H1 (cell line): ENCODE measurements at regions not wholly inside any gene's neighbourhood (a gene's known extent, or its start where the extent isn't known, plus 50 kb on each side); places are given as distances from the start of the nearest gene placed in this dataset.
A peak's percentile ranks its signal among the peaks of the same experiment; 100 is the strongest.

ENCODE experiments used
- CTCF ChIA-PET: fragments of 300-600 bp; sonication (Branson Sonifier 250); formaldehyde crosslinking; loops from one replicate; lab custom pipeline; 2021; ENCODE audit not compliant: partially characterized antibody; lab: Charles Lee
- POLR2A ChIA-PET: fragments of 300-600 bp; sonication (Branson Sonifier 250); formaldehyde crosslinking; loops from one replicate; lab custom pipeline; 2021; ENCODE audit warnings: inconsistent platforms; ENCODE audit not compliant: partially characterized antibody; lab: Charles Lee
- DNase-seq, 2 experiments: peaks; one replicate each; pipeline versions ENCODE4 v3.0.0 to v3.0.0-alpha.2; 2010 to 2022; ENCODE audit warnings: low spot score in 2 of 2, low read depth in 1 of 2, mixed read lengths in 1 of 2
- FAIRE-seq: peaks from 2 replicates; lab custom pipeline; 2011; peaks lifted over from hg19 to GRCh38; lab: Jason Lieb, UNC
- H2AFZ ChIP-seq: 2 replicates; pipeline ENCODE4 v1.8.1; 2012; ENCODE audit warnings: low read length, inconsistent platforms
- H2AK5ac ChIP-seq: 2 replicates; pipeline ENCODE4 v1.6.1; 2013; ENCODE audit warnings: low read depth, low read length
- H2BK120ac ChIP-seq: replicated peaks from 2 replicates; pipeline ENCODE3; 2013; ENCODE audit warnings: low read depth, low read length, inconsistent platforms
- H2BK12ac ChIP-seq: 2 replicates; pipeline ENCODE4 v1.6.1; 2013; ENCODE audit warnings: low read depth, low read length
- H2BK15ac ChIP-seq: 2 replicates; pipeline ENCODE4 v1.6.1; 2013; ENCODE audit warnings: low read length
- H2BK20ac ChIP-seq: 2 replicates; pipeline ENCODE4 v1.6.1; 2013; ENCODE audit warnings: low read length
- H2BK5ac ChIP-seq: 2 replicates; pipeline ENCODE4 v1.6.1; 2013; ENCODE audit warnings: low read depth, low read length
- H3K14ac ChIP-seq: 2 replicates; pipeline ENCODE4 v1.6.1; 2013; ENCODE audit warnings: inconsistent platforms; ENCODE audit not compliant: insufficient read length
- H3K18ac ChIP-seq: 2 replicates; pipeline ENCODE4 v1.6.1; 2013; ENCODE audit warnings: low read length; ENCODE audit errors: extremely low read depth
- H3K23ac ChIP-seq: 2 replicates; pipeline ENCODE4 v1.6.1; 2013; ENCODE audit warnings: inconsistent platforms; ENCODE audit not compliant: insufficient read length
- H3K23me2 ChIP-seq: 2 replicates; pipeline ENCODE4 v1.6.1; 2013; ENCODE audit warnings: low read depth, low read length
- H3K27ac ChIP-seq: 2 replicates; pipeline ENCODE4 v1.6.1; 2011; ENCODE audit warnings: low read depth, low read length, inconsistent platforms
- H3K27me3 ChIP-seq, 4 experiments: replicated peaks in 1 of 4; 1 replicate in 1 of 4; 2 replicates in 3 of 4; pipeline versions ENCODE4 v1.6.1 to v1.8.1; 2011 to 2013; ENCODE audit warnings: low read length in 3 of 4, mild to moderate bottlenecking in 3 of 4, inconsistent platforms in 2 of 4, mixed read lengths in 2 of 4, moderate library complexity in 1 of 4; ENCODE audit not compliant: control insufficient read depth in 3 of 4, insufficient read depth in 3 of 4; ENCODE audit errors: extremely low read depth in 1 of 4
- H3K36me3 ChIP-seq, 4 experiments: 2 replicates each; pipeline versions ENCODE4 v1.6.1 to v1.8.1; 2011 to 2013; ENCODE audit warnings: mild to moderate bottlenecking in 4 of 4, low read length in 3 of 4, moderate library complexity in 2 of 4, control low read depth in 1 of 4, inconsistent platforms in 1 of 4; ENCODE audit not compliant: insufficient read depth in 4 of 4, control insufficient read depth in 2 of 4
- H3K4ac ChIP-seq: replicated peaks from 2 replicates; pipeline ENCODE3; 2013; ENCODE audit warnings: low read length, low read depth, mixed read lengths, inconsistent platforms; ENCODE audit not compliant: insufficient read length
- H3K4me1 ChIP-seq, 4 experiments: replicated peaks in 1 of 4; 1 replicate in 1 of 4; 2 replicates in 3 of 4; pipeline versions ENCODE4 v1.6.1 to v1.8.1; 2011 to 2013; ENCODE audit warnings: low read length in 3 of 4, inconsistent platforms in 2 of 4, mixed read lengths in 1 of 4; ENCODE audit not compliant: insufficient read depth in 4 of 4, control insufficient read depth in 3 of 4
- H3K4me2 ChIP-seq, 2 experiments: 2 replicates each; pipeline versions ENCODE4 v1.6.1 to v1.8.1; 2011 to 2013; ENCODE audit warnings: low read depth in 2 of 2, low read length in 2 of 2, control low read depth in 1 of 2, inconsistent platforms in 1 of 2, mild to moderate bottlenecking in 1 of 2; ENCODE audit not compliant: insufficient read depth in 1 of 2
- H3K4me3 ChIP-seq, 4 experiments: fragments of 200-600, 300-600 bp in 1 of 4; sonication (generic), shearing (Covaris generic), sonication (Bioruptor Twin) in 1 of 4; 2 replicates each; pipeline versions ENCODE4 v1.5.1 to v1.8.1; 2011 to 2016; ENCODE audit warnings: low read length in 4 of 4, low read depth in 3 of 4, control low read depth in 2 of 4, inconsistent platforms in 2 of 4, mild to moderate bottlenecking in 2 of 4, mixed read lengths in 1 of 4, moderate library complexity in 1 of 4; ENCODE audit not compliant: insufficient read depth in 2 of 4; ENCODE audit errors: extremely low read depth in 1 of 4
- H3K56ac ChIP-seq: replicated peaks from 2 replicates; pipeline ENCODE3; 2013; ENCODE audit warnings: low read depth, mild to moderate bottlenecking, mixed read lengths, low read length, inconsistent platforms; ENCODE audit not compliant: insufficient read length
- H3K79me1 ChIP-seq: 2 replicates; pipeline ENCODE4 v1.6.1; 2013; ENCODE audit warnings: low read depth, low read length, control low read depth
- H3K79me2 ChIP-seq, 2 experiments: 2 replicates each; pipeline versions ENCODE4 v1.6.1 to v1.8.1; 2012 to 2013; ENCODE audit warnings: low read length in 2 of 2, mild to moderate bottlenecking in 2 of 2, inconsistent platforms in 1 of 2; ENCODE audit not compliant: insufficient read depth in 2 of 2, control insufficient read depth in 1 of 2
- H3K9ac ChIP-seq, 4 experiments: replicated peaks in 1 of 4; 1 replicate in 1 of 4; 2 replicates in 3 of 4; pipeline versions ENCODE4 v1.6.1 to v1.8.1; 2011 to 2013; ENCODE audit warnings: low read depth in 3 of 4, low read length in 3 of 4, control low read depth in 2 of 4, mild to moderate bottlenecking in 2 of 4, moderate library complexity in 2 of 4, inconsistent platforms in 1 of 4; ENCODE audit errors: extremely low read depth in 1 of 4
- H3K9me3 ChIP-seq, 2 experiments: 2 replicates each; pipeline versions ENCODE4 v1.6.1 to v1.8.1; 2012 to 2013; ENCODE audit warnings: mild to moderate bottlenecking in 2 of 2, moderate library complexity in 2 of 2, control low read depth in 1 of 2, inconsistent platforms in 1 of 2, low read depth in 1 of 2, low read length in 1 of 2, mixed read lengths in 1 of 2; ENCODE audit not compliant: insufficient read depth in 2 of 2
- H4K20me1 ChIP-seq, 2 experiments: replicated peaks in 1 of 2; 2 replicates each; pipeline versions ENCODE3 to v1.8.1; 2011 to 2013; ENCODE audit warnings: inconsistent platforms in 2 of 2, low read length in 2 of 2, mild to moderate bottlenecking in 1 of 2; ENCODE audit not compliant: insufficient read depth in 2 of 2, control insufficient read depth in 1 of 2
- H4K5ac ChIP-seq: 2 replicates; pipeline ENCODE4 v1.6.1; 2013; ENCODE audit warnings: low read length, low read depth, mixed read lengths, inconsistent platforms; ENCODE audit not compliant: insufficient read length
- H4K8ac ChIP-seq: 2 replicates; pipeline ENCODE4 v1.8.0; 2013; ENCODE audit warnings: mild to moderate bottlenecking, moderate library complexity, low read length, inconsistent platforms; ENCODE audit not compliant: insufficient read depth; ENCODE audit errors: extremely low read depth
- H4K91ac ChIP-seq: replicated peaks from 2 replicates; pipeline ENCODE3; 2013; ENCODE audit warnings: low read length, mixed read lengths, inconsistent platforms; ENCODE audit not compliant: insufficient read length
- CHD2 ChIP-seq: IDR thresholded peaks from 2 replicates; pipeline ENCODE4 v1.6.1; 2012; ENCODE audit warnings: low read length, improper control_type of control experiment
- RAD21 ChIP-seq, 2 experiments: IDR thresholded peaks in 1 of 2; conservative IDR thresholded peaks in 1 of 2; 2 replicates each; pipeline ENCODE4 v1.6.1; 2011; ENCODE audit warnings: low read depth in 2 of 2, low read length in 2 of 2, improper control_type of control experiment in 1 of 2, inconsistent platforms in 1 of 2, mild to moderate bottlenecking in 1 of 2, moderate library complexity in 1 of 2
- RFX5 ChIP-seq: IDR thresholded peaks from 2 replicates; pipeline ENCODE4 v1.6.1; 2011; ENCODE audit warnings: low read depth, low read length, improper control_type of control experiment, borderline replicate concordance
- WGBS, 2 experiments: shearing (Covaris generic) in 1 of 2; methylation state at CpG; one replicate each; pipeline versions ENCODE4 v1.1.6 to v1.1.7; 2013 to 2015; ENCODE audit warnings: low lambda C conversion rate in 2 of 2, mixed read lengths in 2 of 2, inconsistent platforms in 1 of 2, low coverage in 1 of 2, missing lambda C conversion rate in 1 of 2; ENCODE audit not compliant: insufficient replicate concordance in 2 of 2, insufficient coverage in 1 of 2, insufficient read length in 1 of 2; ENCODE audit errors: extremely low coverage in 1 of 2, missing lambda C conversion rate in 1 of 2; 5-methylcytosine and 5-hydroxymethylcytosine counted together
- TF ChIP-seq, protein P1 (sequence below), 3 experiments: IDR thresholded peaks; 1 replicate in 2 of 3; 2 replicates in 1 of 3; pipeline versions ENCODE4 v1.5.1 to v1.6.1; 2011; ENCODE audit warnings: low read length in 3 of 3, mild to moderate bottlenecking in 3 of 3, inconsistent platforms in 2 of 3, low read depth in 1 of 3, moderate library complexity in 1 of 3; ENCODE audit not compliant: insufficient read depth in 1 of 3; ENCODE audit errors: control extremely low read depth in 1 of 3

DNA sequence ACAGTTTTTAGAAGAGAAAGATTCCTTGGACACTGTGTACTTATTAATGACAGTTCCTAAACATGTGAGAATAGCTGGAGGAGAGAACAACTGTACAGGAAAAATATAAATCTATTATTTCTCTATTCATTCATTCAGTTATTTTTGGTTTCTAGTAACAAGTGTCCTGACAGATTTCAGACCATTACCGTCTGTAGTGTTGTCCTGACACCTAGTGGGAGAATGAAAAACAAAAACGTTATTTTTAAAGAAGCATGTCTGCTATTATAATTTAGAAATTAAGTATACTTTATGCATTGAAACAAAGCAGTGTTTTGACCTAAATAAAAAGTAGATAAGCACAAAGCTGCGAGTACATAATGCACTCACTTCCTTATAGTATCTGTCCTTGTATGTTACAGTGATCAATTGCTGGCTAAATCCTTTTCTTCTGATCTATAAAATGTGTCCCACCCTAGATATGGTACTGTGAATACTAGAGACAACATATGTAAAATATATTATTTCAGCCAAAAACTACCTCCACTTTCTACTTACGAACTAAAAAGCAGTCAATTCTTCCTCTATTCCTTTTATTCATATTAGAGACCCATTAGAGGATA, 575.6 kb downstream of the ARL4A start:
- Histone ChIP-seq H3K23ac (no peak overlapping the region), H2BK20ac (no peak overlapping the region), H3K4me2 (no peak overlapping the region), H4K5ac (no peak overlapping the region), H4K20me1 (no peaks in the 10 kb centered on the region), H3K27me3 (no peaks in the 10 kb centered on the region), H3K4me3 (no peak overlapping the region), H3K36me3 (no peaks in the 10 kb centered on the region)
- FAIRE-seq (no peak), DNase-seq (no peak)
- TF ChIP-seq, protein P1, sequence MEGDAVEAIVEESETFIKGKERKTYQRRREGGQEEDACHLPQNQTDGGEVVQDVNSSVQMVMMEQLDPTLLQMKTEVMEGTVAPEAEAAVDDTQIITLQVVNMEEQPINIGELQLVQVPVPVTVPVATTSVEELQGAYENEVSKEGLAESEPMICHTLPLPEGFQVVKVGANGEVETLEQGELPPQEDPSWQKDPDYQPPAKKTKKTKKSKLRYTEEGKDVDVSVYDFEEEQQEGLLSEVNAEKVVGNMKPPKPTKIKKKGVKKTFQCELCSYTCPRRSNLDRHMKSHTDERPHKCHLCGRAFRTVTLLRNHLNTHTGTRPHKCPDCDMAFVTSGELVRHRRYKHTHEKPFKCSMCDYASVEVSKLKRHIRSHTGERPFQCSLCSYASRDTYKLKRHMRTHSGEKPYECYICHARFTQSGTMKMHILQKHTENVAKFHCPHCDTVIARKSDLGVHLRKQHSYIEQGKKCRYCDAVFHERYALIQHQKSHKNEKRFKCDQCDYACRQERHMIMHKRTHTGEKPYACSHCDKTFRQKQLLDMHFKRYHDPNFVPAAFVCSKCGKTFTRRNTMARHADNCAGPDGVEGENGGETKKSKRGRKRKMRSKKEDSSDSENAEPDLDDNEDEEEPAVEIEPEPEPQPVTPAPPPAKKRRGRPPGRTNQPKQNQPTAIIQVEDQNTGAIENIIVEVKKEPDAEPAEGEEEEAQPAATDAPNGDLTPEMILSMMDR (IDR thresholded peaks at IDR 0.05; ENCODE audit: control extremely low read depth in 1 of 3, insufficient read depth in 1 of 3, low read depth in 1 of 3, low read length in 3 of 3): peak in 2 of 3 experiments; percentile 14 to 39; a peak in 2 of 4 replicates
- TF ChIP-seq CHD2 (no peak), RAD21 (IDR thresholded peaks at IDR 0.05 in 1 of 2, conservative IDR thresholded peaks at IDR 0.05 in 1 of 2; ENCODE audit: low read depth in 2 of 2, low read length in 2 of 2) (peak; percentile 74 to 84), RFX5 (no peak)
- TF ChIP-seq, all 59 proteins: peak for 2
- Histone ChIP-seq H3K4me1 (no peaks in the 10 kb centered on the region), H2BK120ac (no peak overlapping the region), H3K18ac (no peak overlapping the region), H2AK5ac (no peak overlapping the region), H3K9ac (no peak overlapping the region), H2BK12ac (no peak overlapping the region), H3K23me2 (no peaks in the 10 kb centered on the region), H3K14ac (no peak overlapping the region), H4K91ac (no peak overlapping the region), H2BK15ac (no peak overlapping the region), H3K4ac (no peak overlapping the region), H2BK5ac (no peak overlapping the region), H2AFZ (no peak overlapping the region), H3K79me2 (no peaks in the 10 kb centered on the region), H3K79me1 (no peaks in the 10 kb centered on the region), H3K9me3 (no peaks in the 10 kb centered on the region), H3K27ac (no peak overlapping the region), H4K8ac (no peak overlapping the region), H3K56ac (no peak overlapping the region)
- POLR2A ChIA-PET: no interaction called here
- CTCF ChIA-PET: interaction anchor here (0.6 to 5.0 kb wide), 24 partner anchors 9 to 854 kb away, joined by 3 to 31 read pairs (median 3); partner anchors contain the start of gene ARL4A
- 15% methylated on average over 4 of the region's 4 CpGs; no CpG with 5 or more reads in 1 of the 2 experiments for WGBS, 2 experiments
